Ishikawa (cell line): ENCODE measurements at regions not wholly inside any gene's neighbourhood (a gene's known extent, or its start where the extent isn't known, plus 50 kb on each side); places are given as distances from the start of the nearest gene placed in this dataset.

Source experiments
- CREB1 ChIP-seq: IDR thresholded peaks from 2 replicates; pipeline ENCODE4 v1.6.1; 2012; ENCODE audit warnings: low read depth
- EP300 ChIP-seq: IDR thresholded peaks from 2 replicates; pipeline ENCODE4 v1.6.1; 2012; ENCODE audit warnings: borderline replicate concordance
- FOXM1 ChIP-seq: IDR thresholded peaks from 2 replicates; pipeline ENCODE4 v1.6.1; 2012; ENCODE audit warnings: low read depth, borderline replicate concordance
- MAX ChIP-seq: IDR thresholded peaks from 2 replicates; pipeline ENCODE4 v1.6.1; 2012
- NFIC ChIP-seq: IDR thresholded peaks from 2 replicates; pipeline ENCODE4 v1.6.1; 2012
- RAD21 ChIP-seq: IDR thresholded peaks from 2 replicates; pipeline ENCODE4 v1.6.1; 2012; ENCODE audit warnings: low read depth
- TAF1 ChIP-seq: IDR thresholded peaks from 2 replicates; pipeline ENCODE4 v1.6.1; 2012; ENCODE audit warnings: low read depth, mild to moderate bottlenecking
- TCF12 ChIP-seq: IDR thresholded peaks from 2 replicates; pipeline ENCODE4 v1.6.1; 2012; ENCODE audit warnings: low read depth

- TF ChIP-seq EP300: no peak
- TF ChIP-seq TAF1: no peak
- no peak for TF ChIP-seq FOXM1
- no peak for TF ChIP-seq MAX
- TF ChIP-seq NFIC: no peak
- TF ChIP-seq RAD21: no peak
- no peak for TF ChIP-seq CREB1
- no peak for TF ChIP-seq TCF12
Measured at GRCh38 chr10:128747582-128748346, 621.5 kb upstream of the MKI67 start.
